ENCODE measurements at regions not wholly inside any gene's neighbourhood (a gene's known extent, or its start where the extent isn't known, plus 50 kb on each side); places are given as distances from the start of the nearest gene placed in this dataset.

- Histone ChIP-seq H3K36me3 (ENCODE audit: insufficient read depth, low read length) (no peaks in the 10 kb centered on the region), H3K79me2 (ENCODE audit: control insufficient read depth, insufficient read depth, low read length, unreplicated experiment) (no peaks in the 10 kb centered on the region), H2AFZ (ENCODE audit: low read length, unreplicated experiment) (no peak overlapping the region), H3K27ac (ENCODE audit: low read depth, low read length) (no peak overlapping the region), H3K4me3 (ENCODE audit: low read depth, low read length) (no peak overlapping the region), H3K27me3 (ENCODE audit: insufficient read depth, low read length) (peaks cover 5% of the 10 kb centered on the region), H3K4me1 (ENCODE audit: control insufficient read depth, insufficient read depth, low read length, unreplicated experiment) (no peaks in the 10 kb centered on the region)
These were observed 225.9 kb downstream of the TTLL7 start for GRCh38 chr1:83773059-83773458.

- H2AFZ ChIP-seq (ENCODE audit: low read length, unreplicated experiment), result no peak overlapping the region
- H3K4me1 ChIP-seq (ENCODE audit: control insufficient read depth, insufficient read depth, low read length, unreplicated experiment), result no peaks in the 10 kb centered on the region
- peaks cover under 1% of the 10 kb centered on the region; the same call in 1 of the 2 replicates for H3K27me3 ChIP-seq (ENCODE audit: insufficient read depth, low read length)
- no peak overlapping the region for H3K27ac ChIP-seq (ENCODE audit: low read depth, low read length)
- H3K36me3 ChIP-seq (ENCODE audit: insufficient read depth, low read length), result no peaks in the 10 kb centered on the region
- H3K4me3 ChIP-seq (ENCODE audit: low read depth, low read length), result no peak overlapping the region
- no peaks in the 10 kb centered on the region for H3K79me2 ChIP-seq (ENCODE audit: control insufficient read depth, insufficient read depth, low read length, unreplicated experiment)
These were observed 228.6 kb downstream of the TTLL7 start for GRCh38 chr1:83770319-83770661.

- Histone ChIP-seq H3K4me1 (ENCODE audit: control insufficient read depth, insufficient read depth, low read length, unreplicated experiment) (no peaks in the 10 kb centered on the region), H3K27me3 (ENCODE audit: insufficient read depth, low read length) (no peaks in the 10 kb centered on the region), H3K36me3 (ENCODE audit: insufficient read depth, low read length) (no peaks in the 10 kb centered on the region), H3K27ac (ENCODE audit: low read depth, low read length) (no peak overlapping the region), H2AFZ (ENCODE audit: low read length, unreplicated experiment) (no peak overlapping the region), H3K4me3 (ENCODE audit: low read depth, low read length) (no peak overlapping the region), H3K79me2 (ENCODE audit: control insufficient read depth, insufficient read depth, low read length, unreplicated experiment) (no peaks in the 10 kb centered on the region)
These were observed 229.2 kb downstream of the TTLL7 start for GRCh38 chr1:83769594-83770318.

- no peaks in the 10 kb centered on the region for H3K79me2 ChIP-seq (ENCODE audit: control insufficient read depth, insufficient read depth, low read length, unreplicated experiment)
- no peaks in the 10 kb centered on the region for H3K36me3 ChIP-seq (ENCODE audit: insufficient read depth, low read length)
- H3K4me3 ChIP-seq (ENCODE audit: low read depth, low read length), result no peak overlapping the region
- H2AFZ ChIP-seq (ENCODE audit: low read length, unreplicated experiment), result no peak overlapping the region
- H3K27ac ChIP-seq (ENCODE audit: low read depth, low read length), result no peak overlapping the region
- no peaks in the 10 kb centered on the region for H3K4me1 ChIP-seq (ENCODE audit: control insufficient read depth, insufficient read depth, low read length, unreplicated experiment)
- no peaks in the 10 kb centered on the region for H3K27me3 ChIP-seq (ENCODE audit: insufficient read depth, low read length)
These were observed 229.9 kb downstream of the TTLL7 start for GRCh38 chr1:83769072-83769471.

- no peaks in the 10 kb centered on the region for H3K79me2 ChIP-seq (ENCODE audit: control insufficient read depth, insufficient read depth, low read length, unreplicated experiment)
- H3K27ac ChIP-seq (ENCODE audit: low read depth, low read length), result no peak overlapping the region
- no peak overlapping the region for H3K4me3 ChIP-seq (ENCODE audit: low read depth, low read length)
- H3K27me3 ChIP-seq (ENCODE audit: insufficient read depth, low read length), result no peaks in the 10 kb centered on the region
- H3K36me3 ChIP-seq (ENCODE audit: insufficient read depth, low read length), result no peaks in the 10 kb centered on the region
- H3K4me1 ChIP-seq (ENCODE audit: control insufficient read depth, insufficient read depth, low read length, unreplicated experiment), result no peaks in the 10 kb centered on the region
- no peak overlapping the region for H2AFZ ChIP-seq (ENCODE audit: low read length, unreplicated experiment)
These were observed 232.7 kb downstream of the TTLL7 start for GRCh38 chr1:83766241-83766691.

GRCh38 chr1:83765125-83765524, 233.8 kb downstream of the TTLL7 start:
- Histone ChIP-seq H3K27ac (ENCODE audit: low read depth, low read length) (no peak overlapping the region), H3K79me2 (ENCODE audit: control insufficient read depth, insufficient read depth, low read length, unreplicated experiment) (no peaks in the 10 kb centered on the region), H3K36me3 (ENCODE audit: insufficient read depth, low read length) (no peaks in the 10 kb centered on the region), H3K27me3 (ENCODE audit: insufficient read depth, low read length) (0 out of 2 replicates have a peak, but pooled peaks cover 3% of the 10 kb centered on the region), H2AFZ (ENCODE audit: low read length, unreplicated experiment) (no peak overlapping the region), H3K4me1 (ENCODE audit: control insufficient read depth, insufficient read depth, low read length, unreplicated experiment) (no peaks in the 10 kb centered on the region), H3K4me3 (ENCODE audit: low read depth, low read length) (no peak overlapping the region)

GRCh38 chr1:83764209-83764608, 234.7 kb downstream of the TTLL7 start:
- no peaks in the 10 kb centered on the region for H3K36me3 ChIP-seq (ENCODE audit: insufficient read depth, low read length)
- no peak overlapping the region for H3K4me3 ChIP-seq (ENCODE audit: low read depth, low read length)
- H3K4me1 ChIP-seq (ENCODE audit: control insufficient read depth, insufficient read depth, low read length, unreplicated experiment), result no peaks in the 10 kb centered on the region
- H3K79me2 ChIP-seq (ENCODE audit: control insufficient read depth, insufficient read depth, low read length, unreplicated experiment), result no peaks in the 10 kb centered on the region
- 0 out of 2 replicates have a peak, but pooled peaks cover 3% of the 10 kb centered on the region for H3K27me3 ChIP-seq (ENCODE audit: insufficient read depth, low read length)
- no peak overlapping the region for H3K27ac ChIP-seq (ENCODE audit: low read depth, low read length)
- no peak overlapping the region for H2AFZ ChIP-seq (ENCODE audit: low read length, unreplicated experiment)

GRCh38 chr1:83763361-83764095, 235.4 kb downstream of the TTLL7 start:
- no peaks in the 10 kb centered on the region for H3K4me1 ChIP-seq (ENCODE audit: control insufficient read depth, insufficient read depth, low read length, unreplicated experiment)

GRCh38 chr1:83762416-83762815, 236.5 kb downstream of the TTLL7 start:
- H3K4me1 ChIP-seq (ENCODE audit: control insufficient read depth, insufficient read depth, low read length, unreplicated experiment), result no peaks in the 10 kb centered on the region
- H3K4me3 ChIP-seq (ENCODE audit: low read depth, low read length), result no peak overlapping the region
- no peak overlapping the region for H2AFZ ChIP-seq (ENCODE audit: low read length, unreplicated experiment)

More at GRCh38 chr1:83763361-83764095, 235.4 kb downstream of the TTLL7 start:
- no peak overlapping the region for H2AFZ ChIP-seq (ENCODE audit: low read length, unreplicated experiment)
- 0 out of 2 replicates have a peak, but pooled peaks cover 3% of the 10 kb centered on the region for H3K27me3 ChIP-seq (ENCODE audit: insufficient read depth, low read length)
- no peak overlapping the region for H3K4me3 ChIP-seq (ENCODE audit: low read depth, low read length)
- no peaks in the 10 kb centered on the region for H3K36me3 ChIP-seq (ENCODE audit: insufficient read depth, low read length)
- no peak overlapping the region for H3K27ac ChIP-seq (ENCODE audit: low read depth, low read length)
- no peaks in the 10 kb centered on the region for H3K79me2 ChIP-seq (ENCODE audit: control insufficient read depth, insufficient read depth, low read length, unreplicated experiment)

GRCh38 chr1:83762039-83762365, 236.9 kb downstream of the TTLL7 start:
- H3K27ac ChIP-seq (ENCODE audit: low read depth, low read length), result no peak overlapping the region
- no peaks in the 10 kb centered on the region for H3K4me1 ChIP-seq (ENCODE audit: control insufficient read depth, insufficient read depth, low read length, unreplicated experiment)
- 0 out of 2 replicates have a peak, but pooled peaks cover 3% of the 10 kb centered on the region for H3K27me3 ChIP-seq (ENCODE audit: insufficient read depth, low read length)
- no peaks in the 10 kb centered on the region for H3K36me3 ChIP-seq (ENCODE audit: insufficient read depth, low read length)
- H3K4me3 ChIP-seq (ENCODE audit: low read depth, low read length), result no peak overlapping the region
- H3K79me2 ChIP-seq (ENCODE audit: control insufficient read depth, insufficient read depth, low read length, unreplicated experiment), result no peaks in the 10 kb centered on the region
- H2AFZ ChIP-seq (ENCODE audit: low read length, unreplicated experiment), result no peak overlapping the region

More at GRCh38 chr1:83762416-83762815, 236.5 kb downstream of the TTLL7 start:
- no peaks in the 10 kb centered on the region for H3K79me2 ChIP-seq (ENCODE audit: control insufficient read depth, insufficient read depth, low read length, unreplicated experiment)
- 0 out of 2 replicates have a peak, but pooled peaks cover 3% of the 10 kb centered on the region for H3K27me3 ChIP-seq (ENCODE audit: insufficient read depth, low read length)
- no peaks in the 10 kb centered on the region for H3K36me3 ChIP-seq (ENCODE audit: insufficient read depth, low read length)
- H3K27ac ChIP-seq (ENCODE audit: low read depth, low read length), result no peak overlapping the region

Data from ACC112 (cell line).